ENCODE measurements at regions not wholly inside any gene's neighbourhood (a gene's known extent, or its start where the extent isn't known, plus 50 kb on each side); places are given as distances from the start of the nearest gene placed in this dataset.

- TF ChIP-seq POLR2A (IDR thresholded peaks at IDR 0.05; ENCODE audit: low read depth, low read length) (no peak), POLR2AphosphoS5 (IDR thresholded peaks at IDR 0.05; ENCODE audit: low read depth, low read length) (no peak), POU2F2 (IDR thresholded peaks at IDR 0.05; ENCODE audit: low read depth, low read length) (no peak), PAX5 (IDR thresholded peaks at IDR 0.05; ENCODE audit: insufficient read depth, low read length, severe bottlenecking) (no peak), SPI1 (IDR thresholded peaks at IDR 0.05; ENCODE audit: low read depth, low read length) (no peak), TAF1 (IDR thresholded peaks at IDR 0.05; ENCODE audit: low read depth, low read length) (no peak)
- FAIRE-seq = no peak
- DNase-seq (ENCODE audit: insufficient read length, low spot score) = no peak
These were observed 141.0 kb downstream of the CBLN1 start for GRCh38 chr16:49140618-49141017.

- no peak for DNase-seq (ENCODE audit: insufficient read length, low spot score)
- no peak for FAIRE-seq
- TF ChIP-seq TAF1 (IDR thresholded peaks at IDR 0.05; ENCODE audit: low read depth, low read length) (no peak), PAX5 (IDR thresholded peaks at IDR 0.05; ENCODE audit: insufficient read depth, low read length, severe bottlenecking) (no peak), POLR2AphosphoS5 (IDR thresholded peaks at IDR 0.05; ENCODE audit: low read depth, low read length) (no peak), POLR2A (IDR thresholded peaks at IDR 0.05; ENCODE audit: low read depth, low read length) (no peak), POU2F2 (IDR thresholded peaks at IDR 0.05; ENCODE audit: low read depth, low read length) (no peak), SPI1 (IDR thresholded peaks at IDR 0.05; ENCODE audit: low read depth, low read length) (no peak)
These were observed 151.2 kb downstream of the CBLN1 start for GRCh38 chr16:49130397-49130796.

GRCh38 chr16:49129935-49130334 is 151.7 kb downstream of the CBLN1 start:
- no peak for FAIRE-seq
- no peak for TF ChIP-seq TAF1 (IDR thresholded peaks at IDR 0.05; ENCODE audit: low read depth, low read length)
- TF ChIP-seq POLR2AphosphoS5 (IDR thresholded peaks at IDR 0.05; ENCODE audit: low read depth, low read length) = no peak
- no peak for TF ChIP-seq SPI1 (IDR thresholded peaks at IDR 0.05; ENCODE audit: low read depth, low read length)
- no peak for DNase-seq (ENCODE audit: insufficient read length, low spot score)

DNA sequence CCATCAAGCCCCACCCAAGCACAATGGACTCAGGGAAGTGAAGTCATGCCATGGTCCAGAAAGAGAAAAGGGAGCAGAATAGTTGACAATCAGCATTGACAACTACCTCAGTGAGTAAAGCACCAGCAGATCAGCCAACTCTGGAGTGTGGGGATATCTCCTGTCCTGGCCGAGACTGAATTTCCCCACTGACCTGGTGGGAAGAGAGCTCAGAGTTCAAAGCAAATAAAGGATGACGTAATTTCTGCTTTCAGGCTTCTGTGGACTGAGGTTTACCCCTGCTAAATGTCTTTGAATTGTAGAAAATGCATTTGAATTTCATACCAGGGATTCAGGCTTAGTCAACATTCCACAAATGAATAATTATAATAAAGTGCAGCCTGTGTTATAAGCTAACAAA is 152.9 kb downstream of the CBLN1 start:
- FAIRE-seq (no peak), DNase-seq (ENCODE audit: insufficient read length, low spot score) (no peak)
- TF ChIP-seq POLR2AphosphoS5 (IDR thresholded peaks at IDR 0.05; ENCODE audit: low read depth, low read length) (no peak), POLR2A (IDR thresholded peaks at IDR 0.05; ENCODE audit: low read depth, low read length) (no peak), POU2F2 (IDR thresholded peaks at IDR 0.05; ENCODE audit: low read depth, low read length) (no peak), SPI1 (IDR thresholded peaks at IDR 0.05; ENCODE audit: low read depth, low read length) (no peak), PAX5 (IDR thresholded peaks at IDR 0.05; ENCODE audit: insufficient read depth, low read length, severe bottlenecking) (no peak), TAF1 (IDR thresholded peaks at IDR 0.05; ENCODE audit: low read depth, low read length) (no peak)

DNA sequence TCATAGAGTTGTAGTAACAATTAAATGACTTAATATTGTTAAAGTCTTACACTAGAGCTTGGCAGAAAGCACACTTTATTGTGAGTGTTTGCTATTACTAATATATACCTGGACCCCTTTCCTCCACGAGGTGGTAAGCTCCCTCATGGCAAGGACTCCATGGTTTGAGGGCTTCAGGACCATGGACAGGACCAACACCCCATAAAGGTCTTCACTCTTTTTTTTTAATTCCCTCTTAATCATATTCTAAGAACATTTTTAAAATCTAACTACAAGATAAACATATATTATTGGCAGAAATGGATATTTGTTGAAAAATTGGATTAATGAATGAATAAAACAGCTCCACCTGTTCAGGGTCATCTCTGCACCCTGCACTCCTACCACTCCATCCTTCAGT is 154.5 kb downstream of the CBLN1 start:
- DNase-seq (ENCODE audit: insufficient read length, low spot score) (no peak), FAIRE-seq (no peak)
- no peak for TF ChIP-seq SPI1 (IDR thresholded peaks at IDR 0.05; ENCODE audit: low read depth, low read length)
- TF ChIP-seq POLR2AphosphoS5 (IDR thresholded peaks at IDR 0.05; ENCODE audit: low read depth, low read length) = no peak
- no peak for TF ChIP-seq POLR2A (IDR thresholded peaks at IDR 0.05; ENCODE audit: low read depth, low read length)
- TF ChIP-seq TAF1 (IDR thresholded peaks at IDR 0.05; ENCODE audit: low read depth, low read length) = no peak
- TF ChIP-seq PAX5 (IDR thresholded peaks at IDR 0.05; ENCODE audit: insufficient read depth, low read length, severe bottlenecking) = no peak
- no peak for TF ChIP-seq POU2F2 (IDR thresholded peaks at IDR 0.05; ENCODE audit: low read depth, low read length)

DNA sequence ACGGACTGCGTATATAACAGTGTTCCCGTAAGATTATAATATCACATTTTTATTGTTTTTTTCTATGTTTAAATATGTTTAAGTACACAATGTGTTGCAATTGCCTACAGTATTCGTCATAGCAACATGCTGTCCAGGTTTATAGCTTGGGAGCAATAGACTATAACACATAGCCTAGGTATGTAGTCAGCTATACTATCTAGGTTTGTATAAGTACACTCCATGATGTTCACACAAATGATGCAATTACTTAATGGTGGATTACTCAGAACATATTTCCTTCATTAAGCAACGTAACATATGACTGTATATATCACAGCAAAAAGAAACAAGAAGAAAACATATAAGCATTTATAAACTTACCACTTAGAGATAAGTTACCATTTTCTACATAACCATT is 160.0 kb downstream of the CBLN1 start:
- TF ChIP-seq POLR2A (IDR thresholded peaks at IDR 0.05; ENCODE audit: low read depth, low read length) (no peak), POLR2AphosphoS5 (IDR thresholded peaks at IDR 0.05; ENCODE audit: low read depth, low read length) (no peak), PAX5 (IDR thresholded peaks at IDR 0.05; ENCODE audit: insufficient read depth, low read length, severe bottlenecking) (no peak), TAF1 (IDR thresholded peaks at IDR 0.05; ENCODE audit: low read depth, low read length) (no peak), SPI1 (IDR thresholded peaks at IDR 0.05; ENCODE audit: low read depth, low read length) (no peak), POU2F2 (IDR thresholded peaks at IDR 0.05; ENCODE audit: low read depth, low read length) (no peak)
- FAIRE-seq (no peak), DNase-seq (ENCODE audit: insufficient read length, low spot score) (no peak)

- DNase-seq (ENCODE audit: insufficient read length, low spot score) (no peak), FAIRE-seq (no peak)
- TF ChIP-seq POLR2AphosphoS5 (IDR thresholded peaks at IDR 0.05; ENCODE audit: low read depth, low read length) (no peak), SPI1 (IDR thresholded peaks at IDR 0.05; ENCODE audit: low read depth, low read length) (no peak), PAX5 (IDR thresholded peaks at IDR 0.05; ENCODE audit: insufficient read depth, low read length, severe bottlenecking) (no peak), POU2F2 (IDR thresholded peaks at IDR 0.05; ENCODE audit: low read depth, low read length) (no peak), POLR2A (IDR thresholded peaks at IDR 0.05; ENCODE audit: low read depth, low read length) (no peak), TAF1 (IDR thresholded peaks at IDR 0.05; ENCODE audit: low read depth, low read length) (no peak)
These were observed 161.0 kb downstream of the CBLN1 start for GRCh38 chr16:49120631-49121030.

- TF ChIP-seq SPI1 (IDR thresholded peaks at IDR 0.05; ENCODE audit: low read depth, low read length) = no peak
- TF ChIP-seq TAF1 (IDR thresholded peaks at IDR 0.05; ENCODE audit: low read depth, low read length) = no peak
- no peak for TF ChIP-seq POU2F2 (IDR thresholded peaks at IDR 0.05; ENCODE audit: low read depth, low read length)
- no peak for TF ChIP-seq POLR2AphosphoS5 (IDR thresholded peaks at IDR 0.05; ENCODE audit: low read depth, low read length)
- no peak for TF ChIP-seq PAX5 (IDR thresholded peaks at IDR 0.05; ENCODE audit: insufficient read depth, low read length, severe bottlenecking)
- no peak for TF ChIP-seq POLR2A (IDR thresholded peaks at IDR 0.05; ENCODE audit: low read depth, low read length)
- DNase-seq (ENCODE audit: insufficient read length, low spot score) (no peak), FAIRE-seq (no peak)
These were observed 164.8 kb downstream of the CBLN1 start for GRCh38 chr16:49116873-49117272.

- no peak for FAIRE-seq
- no peak for DNase-seq (ENCODE audit: insufficient read length, low spot score)
- TF ChIP-seq PAX5 (IDR thresholded peaks at IDR 0.05; ENCODE audit: insufficient read depth, low read length, severe bottlenecking) (no peak), TAF1 (IDR thresholded peaks at IDR 0.05; ENCODE audit: low read depth, low read length) (no peak), POU2F2 (IDR thresholded peaks at IDR 0.05; ENCODE audit: low read depth, low read length) (no peak), SPI1 (IDR thresholded peaks at IDR 0.05; ENCODE audit: low read depth, low read length) (no peak), POLR2A (IDR thresholded peaks at IDR 0.05; ENCODE audit: low read depth, low read length) (no peak), POLR2AphosphoS5 (IDR thresholded peaks at IDR 0.05; ENCODE audit: low read depth, low read length) (no peak)
These were observed 165.7 kb downstream of the CBLN1 start for GRCh38 chr16:49115956-49116355.

DNA sequence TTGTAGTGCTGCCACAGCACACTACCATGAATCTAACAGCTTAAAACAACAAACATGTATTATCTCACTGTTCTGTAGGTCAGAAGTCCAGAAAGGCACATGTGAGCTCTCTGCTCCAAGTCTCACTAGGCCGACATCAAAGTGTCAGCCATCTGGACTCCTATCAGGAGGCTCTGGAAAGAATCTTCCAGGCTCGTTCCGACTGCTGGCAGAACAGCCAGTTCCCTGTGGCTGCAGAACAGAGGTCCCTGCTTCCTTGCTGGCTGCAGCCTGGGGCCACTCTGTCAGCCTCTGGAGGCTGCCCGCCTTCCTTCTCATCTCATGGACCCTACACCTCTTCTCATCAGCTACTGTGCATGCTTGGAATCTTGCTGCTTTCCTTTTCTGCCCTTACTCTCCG is 168.9 kb downstream of the CBLN1 start:
- DNase-seq (ENCODE audit: insufficient read length, low spot score) (no peak), FAIRE-seq (no peak)
- TF ChIP-seq POLR2AphosphoS5 (IDR thresholded peaks at IDR 0.05; ENCODE audit: low read depth, low read length) (no peak), POLR2A (IDR thresholded peaks at IDR 0.05; ENCODE audit: low read depth, low read length) (no peak), SPI1 (IDR thresholded peaks at IDR 0.05; ENCODE audit: low read depth, low read length) (no peak), POU2F2 (IDR thresholded peaks at IDR 0.05; ENCODE audit: low read depth, low read length) (no peak), TAF1 (IDR thresholded peaks at IDR 0.05; ENCODE audit: low read depth, low read length) (no peak), PAX5 (IDR thresholded peaks at IDR 0.05; ENCODE audit: insufficient read depth, low read length, severe bottlenecking) (no peak)

All from GM12891 (cell line).